HG02623 (cell line): ENCODE measurements at regions not wholly inside any gene's neighbourhood (a gene's known extent, or its start where the extent isn't known, plus 50 kb on each side); places are given as distances from the start of the nearest gene placed in this dataset.
"Not testable (repeated sequence)": the region's sequence is repeated elsewhere in the genome, so short reads cannot be mapped to it uniquely, and the experiment has no call there.

ENCODE experiments used
- ATAC-seq: cut with Tn5 transposase; IDR thresholded peaks from one replicate; pipeline ENCODE4 v1.9.1; 2021; ENCODE audit warnings: moderate library complexity; ENCODE audit not compliant: unreplicated experiment

DNA sequence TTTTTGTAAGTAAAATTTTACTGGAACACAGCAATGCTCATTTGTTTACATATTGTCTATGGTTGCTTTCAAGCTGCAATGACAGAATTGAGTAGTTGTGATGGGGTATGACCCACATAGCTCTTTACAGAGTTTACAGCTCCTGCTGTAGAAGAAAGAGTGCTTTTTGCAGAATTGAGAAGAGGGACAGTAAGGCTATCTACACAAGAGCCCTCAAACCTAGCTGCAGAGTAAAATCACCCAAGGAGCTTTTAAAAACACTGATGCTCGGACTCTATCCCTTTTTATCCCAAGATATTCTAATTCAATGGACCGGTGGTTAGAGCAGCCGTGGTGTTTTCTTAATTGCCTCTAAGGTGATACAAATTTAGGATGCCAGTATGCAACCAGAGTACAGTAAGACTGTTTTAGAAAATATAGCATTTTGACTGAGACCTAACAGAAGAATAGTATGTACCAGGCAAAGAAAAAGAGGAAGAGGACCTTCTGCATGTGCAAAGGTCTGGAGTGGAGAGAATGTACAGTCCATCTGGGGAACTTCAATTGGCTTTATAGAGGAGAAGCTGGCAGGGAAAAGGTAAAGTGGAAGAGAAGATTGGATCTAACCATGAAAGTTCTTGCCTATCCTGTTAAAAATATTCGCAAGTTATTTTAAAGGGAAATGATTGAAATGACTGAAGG, 663.6 kb upstream of the CPEB2 start:
- no peak for ATAC-seq

GRCh38 chr4:14339715-14340114, 662.6 kb upstream of the CPEB2 start:
- ATAC-seq, result no peak

DNA sequence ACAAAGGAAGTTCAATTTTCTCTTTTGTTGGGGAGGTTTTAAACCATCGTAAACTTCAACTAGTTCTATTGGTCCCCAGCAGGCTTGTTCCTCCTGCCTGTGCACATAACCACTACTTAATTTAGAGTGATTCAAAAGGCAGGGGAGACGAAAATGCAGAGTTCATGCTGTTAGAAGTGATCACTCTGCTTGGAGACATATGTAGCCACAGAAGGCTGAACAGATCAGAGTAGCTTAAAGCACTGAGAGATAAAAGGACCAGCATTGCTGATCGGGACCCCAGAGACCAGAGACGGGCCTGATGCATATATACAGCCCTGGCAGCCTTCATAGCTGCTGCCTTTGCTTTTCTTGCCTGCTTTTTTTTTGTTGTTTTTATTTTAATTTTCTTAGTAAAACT, 662.0 kb upstream of the CPEB2 start:
- ATAC-seq, result no peak

GRCh38 chr4:14343961-14344360, 658.3 kb upstream of the CPEB2 start:
- no peak for ATAC-seq

- ATAC-seq, result no peak
These were observed 656.9 kb upstream of the CPEB2 start for GRCh38 chr4:14345356-14345775.

DNA sequence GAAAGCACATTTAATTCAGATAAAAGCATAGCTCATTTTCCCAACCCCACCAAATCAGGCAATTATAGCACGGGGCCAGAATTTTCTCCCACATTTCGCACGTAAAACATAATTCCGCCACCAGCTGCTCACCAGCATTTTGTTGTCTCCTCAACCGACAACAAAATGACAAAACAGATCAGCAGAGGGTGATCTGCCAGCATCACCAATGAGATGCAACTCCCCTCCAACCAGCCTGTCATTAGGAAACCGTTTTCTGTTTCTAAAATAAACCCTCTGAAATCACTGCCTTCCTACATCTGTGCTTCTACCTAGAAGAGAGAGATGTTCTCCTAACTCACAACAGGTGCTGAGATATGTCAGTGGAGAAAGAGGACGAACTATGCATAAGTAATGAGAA, 654.8 kb upstream of the CPEB2 start:
- ATAC-seq, result no peak

GRCh38 chr4:14348506-14348905, 653.8 kb upstream of the CPEB2 start:
- ATAC-seq, result no peak

DNA sequence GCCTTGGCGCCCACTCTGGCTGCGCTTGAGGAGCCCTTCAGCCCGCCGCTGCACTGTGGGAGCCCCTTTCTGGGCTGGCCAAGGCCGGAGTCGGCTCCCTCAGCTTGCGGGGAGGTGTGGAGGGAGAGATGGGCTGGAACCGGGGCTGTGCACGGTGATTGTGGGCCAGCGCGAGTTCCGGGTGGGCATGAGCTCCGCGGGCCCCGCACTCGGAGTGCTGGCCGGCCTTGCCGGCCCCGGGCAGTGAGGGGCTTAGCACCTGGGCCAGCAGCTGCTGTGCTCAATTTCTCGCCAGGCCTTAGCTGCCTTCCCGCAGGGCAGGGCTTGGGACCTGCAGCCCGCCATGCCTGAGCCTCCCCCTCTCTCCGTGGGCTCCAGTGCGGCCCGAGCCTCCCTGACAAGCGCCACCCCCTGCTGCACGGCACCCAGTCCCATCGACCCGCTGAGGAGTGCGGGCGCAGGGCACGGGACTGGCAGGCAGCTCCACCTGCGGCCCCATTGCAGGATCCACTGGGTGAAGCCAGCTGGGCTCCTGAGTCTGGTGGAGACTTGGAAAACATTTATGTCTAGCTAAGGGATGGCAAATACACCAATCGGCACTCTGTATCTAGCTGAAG, 643.6 kb upstream of the CPEB2 start:
- ATAC-seq, result not testable (repeated sequence)

GRCh38 chr4:14359991-14360390, 642.3 kb upstream of the CPEB2 start:
- ATAC-seq, result no peak

GRCh38 chr4:14361084-14361483, 641.2 kb upstream of the CPEB2 start:
- no peak for ATAC-seq

DNA sequence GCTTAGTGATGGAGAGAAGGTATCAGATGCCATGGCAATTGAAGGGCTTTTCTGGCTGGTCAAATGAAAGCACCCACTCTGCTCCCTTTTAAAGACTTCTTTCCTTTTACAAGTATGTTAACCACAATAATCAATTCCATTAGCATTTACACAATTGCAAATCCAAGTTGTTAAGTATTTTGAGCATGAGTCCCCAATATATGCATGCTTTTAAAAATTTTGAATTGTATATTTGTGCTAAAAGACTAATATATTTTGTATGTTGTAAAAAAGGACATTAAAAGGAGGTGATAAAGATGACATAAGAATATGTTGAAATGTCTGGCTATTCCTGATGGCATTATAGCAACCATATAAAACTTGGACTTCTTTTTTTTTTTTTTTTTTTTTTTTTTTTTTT, 639.9 kb upstream of the CPEB2 start:
- no peak for ATAC-seq

DNA sequence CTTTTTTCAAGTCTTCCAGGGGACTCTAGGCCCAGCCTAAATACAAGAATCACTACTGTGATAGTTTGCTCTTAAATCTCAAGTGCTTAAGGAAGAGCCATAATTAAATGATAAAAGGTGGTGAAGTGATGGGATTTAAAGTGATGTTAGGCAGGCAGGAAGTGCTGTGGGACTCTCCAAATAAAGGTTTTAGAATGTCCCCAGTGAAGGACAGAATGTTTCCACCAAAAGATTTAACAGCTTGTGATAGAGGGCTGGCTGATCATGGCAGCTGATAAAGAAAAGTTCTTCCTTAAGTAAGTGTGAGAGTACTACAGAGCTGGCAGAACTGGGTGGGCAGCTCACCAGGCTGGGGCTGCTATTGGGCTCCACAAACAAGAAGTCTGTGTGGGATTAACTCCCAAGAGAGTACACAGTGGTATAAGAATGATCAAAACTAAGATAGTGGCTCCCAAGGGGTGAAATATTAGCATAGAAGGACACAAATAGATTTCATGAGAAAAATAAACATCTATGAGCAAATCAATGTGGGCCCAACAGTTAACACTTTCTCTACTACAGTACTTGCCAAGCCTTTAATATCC, 637.2 kb upstream of the CPEB2 start:
- no peak for ATAC-seq

- no peak for ATAC-seq
These were observed 633.9 kb upstream of the CPEB2 start for GRCh38 chr4:14368391-14368790.

- no peak for ATAC-seq
These were observed 631.1 kb upstream of the CPEB2 start for GRCh38 chr4:14371131-14371530.

DNA sequence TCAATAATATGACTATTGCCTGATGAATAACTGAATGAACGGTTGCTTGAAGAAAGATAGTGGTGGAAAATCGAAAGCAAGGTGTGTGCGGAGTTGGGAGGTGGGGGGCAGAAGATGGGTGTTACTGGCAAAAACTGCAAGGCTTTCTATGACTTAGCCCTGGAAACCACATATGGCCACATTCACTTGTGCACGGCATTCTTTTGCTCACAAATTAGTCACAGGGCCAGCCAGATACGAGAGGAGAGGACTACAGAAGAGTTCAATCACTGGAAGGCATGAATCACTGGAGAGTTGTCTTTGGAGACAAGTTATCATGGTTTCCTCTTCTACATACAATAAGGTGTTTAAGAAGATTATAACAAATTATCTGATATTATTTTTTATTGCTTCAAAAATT, 626.5 kb upstream of the CPEB2 start:
- ATAC-seq, result no peak

DNA sequence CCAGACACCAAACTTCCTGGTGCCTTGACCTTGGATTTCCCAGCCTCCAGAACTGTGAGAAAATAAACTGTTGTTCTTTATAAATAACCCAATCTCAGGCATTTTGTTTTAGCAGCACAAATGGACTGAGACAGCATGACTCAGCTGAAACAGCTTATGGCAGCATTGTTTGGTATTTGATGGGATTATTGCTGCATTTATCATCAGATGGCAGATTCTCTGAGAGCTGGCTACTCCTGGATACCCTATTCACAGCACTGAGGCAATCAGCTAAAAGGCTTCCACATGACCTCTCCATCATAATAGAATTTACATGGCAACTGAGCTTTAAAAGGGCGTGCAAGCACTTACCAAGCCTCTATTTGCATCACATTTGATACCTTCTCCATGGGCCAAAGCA, 623.1 kb upstream of the CPEB2 start:
- no peak for ATAC-seq

GRCh38 chr4:14383652-14384051, 618.6 kb upstream of the CPEB2 start:
- no peak for ATAC-seq

- no peak for ATAC-seq
These were observed 617.5 kb upstream of the CPEB2 start for GRCh38 chr4:14384824-14385223.

DNA sequence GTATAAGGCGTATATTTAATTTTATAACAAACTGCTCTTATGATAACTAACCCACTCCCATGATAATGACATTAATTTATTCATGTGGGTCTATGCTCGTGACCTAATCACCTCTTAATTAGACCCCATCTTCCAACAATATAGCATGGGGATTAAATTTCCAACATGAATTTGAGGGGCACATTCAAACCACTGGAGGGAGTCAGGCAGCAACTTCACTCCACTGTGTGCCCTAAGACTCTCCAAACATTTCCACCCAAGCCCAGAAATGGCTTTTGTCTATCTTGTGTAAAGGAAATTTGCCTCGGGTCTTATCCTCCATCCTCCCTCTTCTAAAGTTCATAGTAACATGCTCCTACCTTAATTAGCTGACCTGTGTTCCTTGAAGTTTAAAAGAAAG, 616.1 kb upstream of the CPEB2 start:
- ATAC-seq, result no peak

GRCh38 chr4:14387647-14388046, 614.6 kb upstream of the CPEB2 start:
- ATAC-seq, result no peak

- no peak for ATAC-seq
These were observed 609.9 kb upstream of the CPEB2 start for GRCh38 chr4:14392378-14392777.

GRCh38 chr4:14396183-14396582, 606.1 kb upstream of the CPEB2 start:
- no peak for ATAC-seq

DNA sequence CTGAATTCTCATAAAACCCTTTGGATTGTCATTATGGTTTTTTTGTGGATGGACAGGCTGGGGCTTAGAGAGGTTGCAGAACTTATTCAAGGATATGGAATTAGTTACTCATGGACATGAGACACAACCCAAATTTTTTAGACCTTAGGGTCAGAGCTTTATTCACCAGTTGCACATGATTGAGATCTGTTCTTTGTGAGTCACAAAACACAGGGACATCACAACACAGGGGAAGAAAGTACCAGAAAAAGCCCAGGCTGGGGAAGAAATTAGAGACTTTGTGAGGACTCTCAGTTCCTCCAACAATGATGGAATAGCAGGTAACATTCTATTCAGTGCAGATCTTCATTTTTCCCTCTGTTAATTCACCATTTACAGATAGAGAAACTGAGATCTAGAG, 602.4 kb upstream of the CPEB2 start:
- no peak for ATAC-seq
